ENCODE measurements at regions not wholly inside any gene's neighbourhood (a gene's known extent, or its start where the extent isn't known, plus 50 kb on each side); places are given as distances from the start of the nearest gene placed in this dataset.
"Not testable (repeated sequence)": the region's sequence is repeated elsewhere in the genome, so short reads cannot be mapped to it uniquely, and the experiment has no call there.

DNA sequence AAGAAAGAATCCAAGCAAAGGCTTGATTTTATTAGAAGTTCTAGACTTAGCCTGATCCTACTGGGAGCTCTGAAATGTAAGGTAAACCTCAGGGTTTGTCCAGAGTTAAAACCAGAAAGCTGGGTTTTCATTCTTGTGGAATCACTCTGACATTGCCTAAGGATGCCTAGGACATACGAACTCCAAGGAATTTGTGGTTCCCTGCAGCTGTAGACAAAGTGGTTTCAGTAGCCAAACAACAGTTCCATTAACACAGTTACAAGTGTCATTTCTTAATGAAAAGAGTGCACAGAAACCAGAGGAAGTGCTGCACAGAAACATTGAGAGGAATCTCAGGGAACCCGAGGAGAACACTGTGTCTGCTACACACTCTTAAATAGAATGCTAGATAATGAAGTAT, 221.4 kb upstream of the ST6GAL2 start:
- H3K27ac ChIP-seq (ENCODE audit: low read depth, low read length): no peak overlapping the region
- no peak overlapping the region for H3K4me3 ChIP-seq (ENCODE audit: low read depth, low read length)
- H3K4me1 ChIP-seq (ENCODE audit: control insufficient read depth, insufficient read depth, low read length): no peaks in the 10 kb centered on the region
- H3K9me3 ChIP-seq (ENCODE audit: control insufficient read depth, insufficient read depth, low read length): no peaks in the 10 kb centered on the region
- no peaks in the 10 kb centered on the region for H3K36me3 ChIP-seq (ENCODE audit: control insufficient read depth, insufficient read depth, low read length)
- no peaks in the 10 kb centered on the region for H3K27me3 ChIP-seq (ENCODE audit: control insufficient read depth, insufficient read depth, low read length)
- H3K9ac ChIP-seq (ENCODE audit: low read depth, low read length): no peak overlapping the region

DNA sequence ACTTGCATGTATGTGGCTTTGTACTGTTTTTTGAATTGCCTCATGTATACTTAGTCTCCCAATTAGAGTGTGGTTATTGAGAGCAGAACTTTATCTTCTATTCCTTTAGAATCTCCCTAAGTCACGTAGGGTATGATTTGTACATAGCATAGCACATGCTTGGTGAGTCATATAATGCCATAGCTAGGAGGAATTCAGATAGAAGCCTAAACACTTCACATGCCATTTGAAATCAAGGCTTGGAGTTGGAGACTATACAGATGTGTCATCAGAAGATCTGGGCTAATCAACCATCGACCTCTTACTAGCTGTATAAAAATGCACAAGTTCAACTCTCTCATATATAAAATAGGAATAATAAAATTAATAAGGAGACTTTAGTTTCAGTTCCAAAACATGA, 222.6 kb upstream of the ST6GAL2 start:
- Histone ChIP-seq H3K27ac (ENCODE audit: low read depth, low read length) (no peak overlapping the region), H3K9me3 (ENCODE audit: control insufficient read depth, insufficient read depth, low read length) (no peaks in the 10 kb centered on the region), H3K27me3 (ENCODE audit: control insufficient read depth, insufficient read depth, low read length) (no peaks in the 10 kb centered on the region), H3K4me3 (ENCODE audit: low read depth, low read length) (no peak overlapping the region), H3K4me1 (ENCODE audit: control insufficient read depth, insufficient read depth, low read length) (no peaks in the 10 kb centered on the region), H3K36me3 (ENCODE audit: control insufficient read depth, insufficient read depth, low read length) (no peaks in the 10 kb centered on the region), H3K9ac (ENCODE audit: low read depth, low read length) (no peak overlapping the region)

DNA sequence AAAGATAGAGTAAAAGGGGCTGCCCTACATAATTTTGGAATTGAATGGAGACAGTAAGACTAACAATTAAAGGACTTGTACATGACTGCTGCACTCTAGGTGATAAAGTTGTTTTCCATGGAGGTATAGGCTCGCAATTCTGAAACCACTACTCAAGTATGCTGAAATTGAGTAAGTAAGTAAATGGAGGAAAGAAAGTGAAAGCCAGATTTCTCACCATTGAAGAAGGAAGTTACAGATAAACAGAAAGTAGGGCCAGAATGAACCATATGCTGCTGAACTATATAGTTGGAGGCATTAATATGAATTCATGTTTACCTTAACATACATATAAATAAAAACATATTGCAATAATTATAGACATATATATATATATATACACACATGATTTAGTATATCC, 225.7 kb upstream of the ST6GAL2 start:
- H3K27me3 ChIP-seq (ENCODE audit: control insufficient read depth, insufficient read depth, low read length): no peaks in the 10 kb centered on the region
- no peak overlapping the region for H3K4me3 ChIP-seq (ENCODE audit: low read depth, low read length)
- no peaks in the 10 kb centered on the region for H3K4me1 ChIP-seq (ENCODE audit: control insufficient read depth, insufficient read depth, low read length)
- no peak overlapping the region for H3K27ac ChIP-seq (ENCODE audit: low read depth, low read length)
- no peaks in the 10 kb centered on the region for H3K9me3 ChIP-seq (ENCODE audit: control insufficient read depth, insufficient read depth, low read length)
- H3K9ac ChIP-seq (ENCODE audit: low read depth, low read length): no peak overlapping the region
- H3K36me3 ChIP-seq (ENCODE audit: control insufficient read depth, insufficient read depth, low read length): no peaks in the 10 kb centered on the region

DNA sequence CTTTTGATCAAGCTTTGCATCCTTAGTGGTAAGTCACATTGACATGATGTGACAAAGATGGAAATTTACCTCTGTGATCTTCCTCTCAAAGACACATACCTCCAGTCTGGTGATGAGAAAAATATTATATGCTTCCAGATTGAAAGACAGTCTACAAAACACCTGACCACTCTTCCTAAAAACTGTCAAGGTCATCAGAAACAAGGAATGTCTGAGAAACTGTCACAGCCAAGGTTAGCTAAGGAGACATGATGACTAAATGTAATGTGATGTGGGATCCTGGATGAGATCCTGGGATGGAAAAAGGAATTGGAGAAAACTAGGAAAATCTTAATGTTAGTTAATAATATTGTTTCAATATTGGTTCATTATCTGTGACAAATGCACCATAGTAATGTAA, 226.6 kb upstream of the ST6GAL2 start:
- Histone ChIP-seq H3K27ac (ENCODE audit: low read depth, low read length) (no peak overlapping the region), H3K9ac (ENCODE audit: low read depth, low read length) (no peak overlapping the region), H3K9me3 (ENCODE audit: control insufficient read depth, insufficient read depth, low read length) (no peaks in the 10 kb centered on the region), H3K36me3 (ENCODE audit: control insufficient read depth, insufficient read depth, low read length) (no peaks in the 10 kb centered on the region), H3K27me3 (ENCODE audit: control insufficient read depth, insufficient read depth, low read length) (no peaks in the 10 kb centered on the region), H3K4me1 (ENCODE audit: control insufficient read depth, insufficient read depth, low read length) (no peaks in the 10 kb centered on the region), H3K4me3 (ENCODE audit: low read depth, low read length) (no peak overlapping the region)

DNA sequence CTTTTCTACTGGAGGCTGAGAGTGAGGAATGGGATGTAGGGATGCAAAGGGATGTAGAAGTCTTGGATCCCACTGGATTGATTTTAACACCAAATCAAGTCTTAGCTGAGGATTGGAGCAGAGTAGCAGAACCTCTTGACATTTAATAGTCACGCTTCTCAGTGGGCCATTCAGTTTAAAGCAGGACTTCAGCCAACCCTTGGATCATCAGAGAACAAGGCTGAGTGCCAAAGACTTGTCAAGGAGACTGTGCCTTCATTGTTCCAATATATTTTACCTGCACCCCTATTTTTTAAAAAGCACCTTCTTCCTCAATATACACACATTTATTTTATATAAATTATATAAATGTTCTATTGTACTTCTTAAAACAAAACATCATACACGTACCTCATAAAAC, 242.4 kb upstream of the ST6GAL2 start:
- Histone ChIP-seq H3K9me3 (ENCODE audit: control insufficient read depth, insufficient read depth, low read length) (no peaks in the 10 kb centered on the region), H3K27me3 (ENCODE audit: control insufficient read depth, insufficient read depth, low read length) (no peaks in the 10 kb centered on the region), H3K4me3 (ENCODE audit: low read depth, low read length) (no peak overlapping the region), H3K4me1 (ENCODE audit: control insufficient read depth, insufficient read depth, low read length) (no peaks in the 10 kb centered on the region), H3K27ac (ENCODE audit: low read depth, low read length) (no peak overlapping the region), H3K36me3 (ENCODE audit: control insufficient read depth, insufficient read depth, low read length) (no peaks in the 10 kb centered on the region), H3K9ac (ENCODE audit: low read depth, low read length) (no peak overlapping the region)

DNA sequence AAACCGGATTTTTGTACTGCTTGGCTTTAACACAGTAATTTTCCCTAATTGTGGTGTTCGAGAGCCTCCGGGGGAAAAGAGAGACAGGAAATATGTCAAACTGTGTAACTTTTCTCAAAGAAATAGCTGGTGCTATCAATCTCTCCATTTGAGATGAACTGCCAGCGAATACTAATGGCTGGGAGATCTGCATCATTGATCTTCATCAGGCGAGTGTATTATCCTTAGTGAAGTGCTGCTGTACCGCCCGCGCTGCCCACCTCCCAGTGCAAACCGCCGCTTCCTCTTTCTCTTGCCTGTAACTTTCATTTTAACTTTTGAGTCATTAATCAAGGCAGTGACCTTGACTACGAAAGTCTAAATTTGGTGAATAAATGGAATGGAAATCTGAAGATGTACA, 246.1 kb upstream of the ST6GAL2 start:
- H3K9ac ChIP-seq (ENCODE audit: low read depth, low read length): no peak overlapping the region
- H3K4me3 ChIP-seq (ENCODE audit: low read depth, low read length): no peak overlapping the region

DNA sequence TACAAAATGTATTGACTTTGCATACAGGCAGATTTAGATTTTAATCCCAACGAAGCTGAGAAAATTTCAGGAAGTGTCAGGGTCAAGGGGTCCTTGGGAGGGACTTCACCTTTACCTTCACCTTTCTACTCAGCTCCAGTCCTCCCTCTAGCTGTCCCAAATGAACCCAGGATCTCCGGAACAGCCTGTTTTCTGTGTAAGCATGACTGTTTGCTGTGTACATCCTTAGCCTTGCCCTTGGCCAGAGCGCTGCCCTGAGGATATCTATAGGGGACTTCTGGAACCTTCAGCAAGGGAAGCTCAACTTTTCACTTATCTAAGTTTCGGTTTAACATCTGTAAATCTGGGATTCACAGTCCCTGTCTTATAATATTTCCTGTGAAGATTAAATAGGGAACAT, 246.8 kb upstream of the ST6GAL2 start:
- Histone ChIP-seq H3K9ac (ENCODE audit: low read depth, low read length) (no peak overlapping the region), H3K27me3 (ENCODE audit: control insufficient read depth, insufficient read depth, low read length) (no peaks in the 10 kb centered on the region), H3K36me3 (ENCODE audit: control insufficient read depth, insufficient read depth, low read length) (no peaks in the 10 kb centered on the region), H3K4me3 (ENCODE audit: low read depth, low read length) (no peak overlapping the region), H3K27ac (ENCODE audit: low read depth, low read length) (no peak overlapping the region), H3K4me1 (ENCODE audit: control insufficient read depth, insufficient read depth, low read length) (no peaks in the 10 kb centered on the region), H3K9me3 (ENCODE audit: control insufficient read depth, insufficient read depth, low read length) (no peaks in the 10 kb centered on the region)

More for the DNA sequence above, 246.1 kb upstream of the ST6GAL2 start:
- Histone ChIP-seq H3K27me3 (ENCODE audit: control insufficient read depth, insufficient read depth, low read length) (no peaks in the 10 kb centered on the region), H3K27ac (ENCODE audit: low read depth, low read length) (no peak overlapping the region), H3K4me1 (ENCODE audit: control insufficient read depth, insufficient read depth, low read length) (no peaks in the 10 kb centered on the region), H3K36me3 (ENCODE audit: control insufficient read depth, insufficient read depth, low read length) (no peaks in the 10 kb centered on the region), H3K9me3 (ENCODE audit: control insufficient read depth, insufficient read depth, low read length) (no peaks in the 10 kb centered on the region)

DNA sequence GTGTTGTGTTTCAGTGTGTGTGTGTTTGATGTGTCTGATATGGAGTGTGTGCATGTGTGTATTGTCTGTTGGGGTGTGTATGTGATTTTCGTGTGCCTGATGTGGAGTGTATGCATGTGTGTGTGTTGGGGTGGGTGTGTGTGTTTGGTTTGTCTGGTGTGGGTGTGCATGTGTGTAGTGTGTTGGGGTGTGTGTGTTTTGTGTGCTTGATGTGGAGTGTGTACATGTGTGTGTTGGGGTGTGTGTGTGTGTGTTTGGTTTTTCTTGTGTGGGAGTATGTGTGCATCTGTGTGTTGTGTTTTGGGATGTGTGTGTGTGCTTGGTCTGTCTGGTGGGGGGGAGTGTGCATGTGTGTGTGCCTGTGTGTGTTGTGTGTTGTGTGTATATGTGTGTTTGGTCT, 247.4 kb upstream of the ST6GAL2 start:
- no peak overlapping the region for H3K27ac ChIP-seq (ENCODE audit: low read depth, low read length)

DNA sequence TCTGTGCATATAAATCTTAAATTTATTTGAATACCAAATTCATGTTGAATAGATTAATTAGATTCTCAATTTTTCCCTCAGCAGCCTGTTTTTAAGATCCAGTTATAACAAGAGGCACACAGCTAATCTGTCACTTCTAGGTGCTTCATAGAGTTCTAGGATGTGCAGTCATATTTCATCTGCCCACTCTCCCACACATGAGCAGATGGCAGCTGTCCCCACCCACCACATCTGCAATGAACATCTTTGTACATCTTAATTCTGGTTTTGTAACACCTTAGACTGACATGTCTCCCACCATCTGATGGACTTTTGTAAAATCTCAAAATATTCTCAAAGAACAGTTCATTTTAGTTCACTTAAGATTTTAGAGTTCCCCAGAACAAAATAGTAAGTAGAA, 250.8 kb upstream of the ST6GAL2 start:
- Histone ChIP-seq H3K9me3 (ENCODE audit: control insufficient read depth, insufficient read depth, low read length) (no peaks in the 10 kb centered on the region), H3K36me3 (ENCODE audit: control insufficient read depth, insufficient read depth, low read length) (no peaks in the 10 kb centered on the region), H3K27me3 (ENCODE audit: control insufficient read depth, insufficient read depth, low read length) (no peaks in the 10 kb centered on the region), H3K27ac (ENCODE audit: low read depth, low read length) (no peak overlapping the region), H3K4me1 (ENCODE audit: control insufficient read depth, insufficient read depth, low read length) (no peaks in the 10 kb centered on the region), H3K4me3 (ENCODE audit: low read depth, low read length) (no peak overlapping the region), H3K9ac (ENCODE audit: low read depth, low read length) (no peak overlapping the region)

More for the DNA sequence above, 247.4 kb upstream of the ST6GAL2 start:
- no peaks in the 10 kb centered on the region for H3K4me1 ChIP-seq (ENCODE audit: control insufficient read depth, insufficient read depth, low read length)
- H3K9me3 ChIP-seq (ENCODE audit: control insufficient read depth, insufficient read depth, low read length): no peaks in the 10 kb centered on the region
- no peaks in the 10 kb centered on the region for H3K36me3 ChIP-seq (ENCODE audit: control insufficient read depth, insufficient read depth, low read length)
- H3K27me3 ChIP-seq (ENCODE audit: control insufficient read depth, insufficient read depth, low read length): no peaks in the 10 kb centered on the region
- no peak overlapping the region for H3K9ac ChIP-seq (ENCODE audit: low read depth, low read length)
- no peak overlapping the region for H3K4me3 ChIP-seq (ENCODE audit: low read depth, low read length)

DNA sequence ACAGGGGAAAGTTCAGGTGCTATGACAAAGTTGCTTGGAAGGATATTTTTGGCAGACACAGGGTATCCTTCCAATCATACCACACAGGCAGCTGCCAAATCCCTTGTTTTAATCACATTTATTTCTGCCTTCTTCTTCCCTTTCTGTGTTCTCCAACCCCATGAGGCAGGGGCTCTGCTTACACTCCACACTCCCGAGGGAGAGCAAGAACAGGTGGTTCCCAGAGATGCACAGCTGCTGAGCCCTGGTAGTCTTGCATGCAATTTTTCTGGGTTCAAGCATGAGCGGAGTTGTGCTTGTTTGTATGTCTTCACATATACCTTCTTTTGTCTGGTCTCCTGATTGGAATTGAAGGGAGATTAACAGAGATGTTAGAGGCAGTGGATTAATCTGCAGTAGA, 251.7 kb upstream of the ST6GAL2 start:
- Histone ChIP-seq H3K27me3 (ENCODE audit: control insufficient read depth, insufficient read depth, low read length) (no peaks in the 10 kb centered on the region), H3K36me3 (ENCODE audit: control insufficient read depth, insufficient read depth, low read length) (no peaks in the 10 kb centered on the region), H3K9ac (ENCODE audit: low read depth, low read length) (no peak overlapping the region), H3K9me3 (ENCODE audit: control insufficient read depth, insufficient read depth, low read length) (no peaks in the 10 kb centered on the region), H3K4me1 (ENCODE audit: control insufficient read depth, insufficient read depth, low read length) (no peaks in the 10 kb centered on the region), H3K27ac (ENCODE audit: low read depth, low read length) (no peak overlapping the region), H3K4me3 (ENCODE audit: low read depth, low read length) (no peak overlapping the region)

DNA sequence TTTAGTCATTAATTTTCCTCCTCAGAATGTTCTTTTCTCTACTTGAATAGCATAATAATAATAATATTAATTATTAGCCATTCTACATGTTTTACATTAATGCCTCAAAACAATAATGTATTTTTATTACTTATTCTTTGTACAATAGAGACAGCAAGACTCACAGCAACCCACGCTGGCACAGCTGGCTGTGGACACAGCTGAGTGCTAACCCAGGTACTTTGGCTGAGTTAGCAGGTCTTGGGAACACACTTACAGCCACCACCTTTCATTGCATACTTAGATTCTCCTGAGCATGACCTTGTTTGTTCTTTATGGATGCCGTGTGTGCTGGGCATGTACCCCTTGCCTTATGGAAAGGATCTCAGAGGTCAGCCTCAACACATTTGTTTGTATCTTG, 260.2 kb upstream of the ST6GAL2 start:
- Histone ChIP-seq H3K9ac (ENCODE audit: low read depth, low read length) (no peak overlapping the region), H3K9me3 (ENCODE audit: control insufficient read depth, insufficient read depth, low read length) (peaks cover 9% of the 10 kb centered on the region), H3K4me1 (ENCODE audit: control insufficient read depth, insufficient read depth, low read length) (no peaks in the 10 kb centered on the region), H3K36me3 (ENCODE audit: control insufficient read depth, insufficient read depth, low read length) (no peaks in the 10 kb centered on the region), H3K27ac (ENCODE audit: low read depth, low read length) (no peak overlapping the region), H3K27me3 (ENCODE audit: control insufficient read depth, insufficient read depth, low read length) (no peaks in the 10 kb centered on the region), H3K4me3 (ENCODE audit: low read depth, low read length) (no peak overlapping the region)

DNA sequence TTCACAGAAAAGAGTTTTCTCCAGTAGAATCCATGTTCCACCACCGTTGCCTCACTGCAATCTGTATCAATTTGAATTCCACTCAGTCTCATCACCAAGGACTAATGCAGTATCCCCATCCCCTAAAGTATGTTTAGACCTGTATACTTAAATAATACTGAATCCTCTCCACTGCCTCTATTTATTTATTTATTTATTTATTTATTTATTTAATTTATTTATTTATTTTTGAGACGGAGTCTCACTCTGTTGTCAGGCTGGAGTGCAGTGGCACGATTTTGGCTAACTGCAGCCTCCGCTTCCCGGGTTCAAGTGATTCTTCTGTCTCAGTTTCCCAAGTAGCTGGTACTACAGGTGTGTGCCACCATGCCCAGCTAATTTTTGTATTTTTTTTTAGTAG, 260.7 kb upstream of the ST6GAL2 start:
- not testable (repeated sequence) for H3K36me3 ChIP-seq (ENCODE audit: control insufficient read depth, insufficient read depth, low read length); H3K9me3 ChIP-seq (ENCODE audit: control insufficient read depth, insufficient read depth, low read length); H3K4me3 ChIP-seq (ENCODE audit: low read depth, low read length); H3K9ac ChIP-seq (ENCODE audit: low read depth, low read length); H3K4me1 ChIP-seq (ENCODE audit: control insufficient read depth, insufficient read depth, low read length); H3K27ac ChIP-seq (ENCODE audit: low read depth, low read length); H3K27me3 ChIP-seq (ENCODE audit: control insufficient read depth, insufficient read depth, low read length)

Data from HUES48 (cell line).